Right ventricle myocardium superior (tissue), 1 donor: ENCODE measurements at regions not wholly inside any gene's neighbourhood (a gene's known extent, or its start where the extent isn't known, plus 50 kb on each side); places are given as distances from the start of the nearest gene placed in this dataset.
"Not testable (repeated sequence)": the region's sequence is repeated elsewhere in the genome, so short reads cannot be mapped to it uniquely, and the experiment has no call there.

Source experiments
- ATAC-seq: fragments of 200-7000 bp; cut with Tn5 transposase; one replicate; pipeline ENCODE4 v1.9.1; 2020; ENCODE audit warnings: mild to moderate bottlenecking; ENCODE audit not compliant: poor library complexity
- DNase-seq: peaks from one replicate; pipeline ENCODE4 v3.0.0-alpha.2; 2020
- intact Hi-C: fragments of 100-400 bp; cut with DNase I; formaldehyde crosslinking; loops from one replicate; pipeline ENCODE4 v1.11.2; 2022
- donor health status: DM: no; HTN: yes; CAD: no; lungs with severe emphysema.

DNA sequence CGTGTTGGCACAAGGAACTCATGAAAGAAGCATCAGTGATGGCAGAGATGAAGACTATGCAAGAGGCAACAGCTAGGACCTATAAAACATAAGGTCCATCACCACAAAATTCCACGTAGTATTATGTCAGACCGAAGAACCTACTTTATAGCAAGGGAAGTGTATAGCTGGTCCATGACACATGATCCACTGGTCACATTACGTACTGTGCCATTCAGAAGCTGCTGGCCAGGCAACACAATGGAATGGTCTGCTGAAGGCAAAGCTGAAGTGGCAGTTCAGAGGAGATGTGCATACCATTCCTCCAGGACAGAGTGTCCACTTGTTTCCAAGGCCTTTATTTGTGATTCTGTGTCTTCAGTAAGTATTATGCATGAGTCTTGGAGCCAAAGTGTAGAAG, 215.5 kb upstream of the UGT8 start:
- DNase-seq (no peak), ATAC-seq (no peak)
- intact Hi-C loops: loop anchor here (10.0 kb wide), 1 partner anchor 598 kb away; no protein-coding TSS in a partner anchor

DNA sequence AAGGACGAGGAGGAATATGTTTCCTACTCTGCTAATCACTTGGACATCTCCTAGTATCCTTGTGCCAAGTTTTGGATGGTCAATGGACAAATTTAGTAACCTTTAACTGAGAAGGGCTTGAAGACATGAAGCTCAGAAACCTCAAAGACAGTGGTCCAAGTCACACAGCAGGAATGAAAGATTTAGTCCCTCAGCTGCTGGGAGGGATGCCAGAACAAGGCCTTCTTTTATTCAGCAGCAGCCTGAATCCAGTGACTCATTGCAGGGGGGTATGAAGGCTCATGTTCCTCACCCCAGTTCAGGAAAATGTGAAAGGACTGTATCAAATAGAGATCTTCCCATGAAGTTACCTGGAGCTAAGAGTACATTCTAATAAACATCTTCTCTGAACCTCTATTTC, 214.9 kb upstream of the UGT8 start:
- no peak for ATAC-seq

DNA sequence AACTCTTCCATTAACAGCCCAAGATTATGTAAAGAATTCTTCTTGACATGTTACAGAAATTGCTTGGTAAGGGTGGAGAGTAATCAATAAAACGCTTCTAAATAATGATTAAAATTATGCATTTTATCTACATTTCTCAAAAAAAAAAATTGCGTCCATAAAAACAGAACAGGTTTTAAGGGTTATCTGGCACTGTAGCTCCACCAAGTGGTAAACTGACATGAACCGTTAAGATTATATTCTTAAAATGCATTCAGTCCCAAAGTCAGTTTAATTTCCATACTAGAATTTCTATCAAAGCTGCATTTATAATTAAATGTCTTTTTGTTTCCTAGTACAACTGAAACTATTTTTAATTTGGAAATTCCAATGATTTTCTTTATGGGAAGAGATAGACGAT, 214.0 kb upstream of the UGT8 start:
- DNase-seq: no peak

More for the DNA sequence above, 214.9 kb upstream of the UGT8 start:
- intact Hi-C loops: loop anchor here (10.0 kb wide), 1 partner anchor 599 kb away; no protein-coding TSS in a partner anchor
- DNase-seq: no peak

DNA sequence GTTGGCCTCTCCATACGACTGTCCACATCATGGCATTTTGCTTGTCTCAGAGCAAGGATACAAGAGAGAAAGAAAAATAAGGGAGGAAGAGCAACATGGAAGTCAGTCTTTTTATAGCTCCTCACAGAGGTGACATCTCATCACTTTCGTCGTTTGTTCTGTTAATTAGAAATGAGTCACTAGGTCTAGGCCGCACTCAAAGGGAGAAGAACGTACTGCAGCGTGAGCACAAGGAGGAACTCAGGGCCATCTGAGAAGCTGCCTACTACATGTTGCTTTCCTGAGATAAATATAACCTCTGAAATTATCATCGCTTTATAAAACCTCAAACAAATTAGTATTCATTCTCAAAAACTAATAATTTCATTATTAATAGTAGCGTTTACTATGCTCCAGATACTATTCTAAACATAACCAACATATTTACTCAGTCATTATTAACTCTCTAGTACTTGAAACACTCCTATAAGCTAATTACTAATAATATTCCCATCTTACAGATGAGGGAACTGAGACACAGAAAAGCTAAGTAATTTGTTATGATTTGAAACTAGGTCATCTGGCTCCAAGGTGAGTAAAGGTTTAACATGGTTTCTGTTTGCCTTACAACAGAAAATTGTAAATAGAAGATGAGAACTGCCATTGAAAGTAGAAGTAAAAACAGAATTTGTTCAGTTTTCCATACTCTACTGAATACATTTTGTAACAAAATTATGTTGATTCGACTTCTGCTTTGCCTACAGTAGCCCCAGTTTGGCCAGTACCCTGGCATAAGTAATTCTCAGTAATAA, 213.2 kb upstream of the UGT8 start:
- DNase-seq (no peak), ATAC-seq (no peak)
- intact Hi-C loops: loop anchor here (10.0 kb wide), 1 partner anchor 601 kb away; no protein-coding TSS in a partner anchor

More for the DNA sequence above, 214.0 kb upstream of the UGT8 start:
- intact Hi-C loops: loop anchor here (10.0 kb wide), 1 partner anchor 600 kb away; no protein-coding TSS in a partner anchor
- no peak for ATAC-seq

DNA sequence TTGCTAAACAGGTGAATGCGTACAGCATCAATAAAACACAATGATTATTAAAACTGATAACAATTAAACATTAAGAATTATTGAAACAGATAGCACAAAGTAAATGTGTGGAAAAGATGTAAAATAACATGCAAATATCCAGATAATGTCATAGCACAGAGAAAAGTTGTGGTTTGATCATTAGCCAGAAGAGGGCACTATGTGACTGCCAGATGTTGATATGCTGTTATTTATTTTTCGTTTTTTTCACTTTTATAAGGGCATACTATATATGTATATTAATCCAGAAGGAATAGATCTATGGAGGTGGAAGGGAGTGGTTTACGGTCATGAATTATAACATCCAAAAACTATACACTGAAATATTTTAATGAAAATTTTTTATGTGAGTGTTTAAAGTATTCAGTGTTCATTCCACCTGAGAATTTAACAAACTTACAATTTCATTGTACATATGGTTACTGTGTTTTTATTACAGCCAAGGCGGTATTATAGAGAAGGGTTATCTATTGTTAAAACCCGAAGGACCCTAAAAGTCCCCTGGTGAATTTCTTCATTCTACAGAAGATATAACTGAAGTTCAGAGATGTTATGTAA, 211.9 kb upstream of the UGT8 start:
- intact Hi-C loops: loop anchor here (2.0 to 10.0 kb wide), 2 partner anchors 272 to 602 kb away; no protein-coding TSS in a partner anchor
- ATAC-seq: no peak
- no peak for DNase-seq

DNA sequence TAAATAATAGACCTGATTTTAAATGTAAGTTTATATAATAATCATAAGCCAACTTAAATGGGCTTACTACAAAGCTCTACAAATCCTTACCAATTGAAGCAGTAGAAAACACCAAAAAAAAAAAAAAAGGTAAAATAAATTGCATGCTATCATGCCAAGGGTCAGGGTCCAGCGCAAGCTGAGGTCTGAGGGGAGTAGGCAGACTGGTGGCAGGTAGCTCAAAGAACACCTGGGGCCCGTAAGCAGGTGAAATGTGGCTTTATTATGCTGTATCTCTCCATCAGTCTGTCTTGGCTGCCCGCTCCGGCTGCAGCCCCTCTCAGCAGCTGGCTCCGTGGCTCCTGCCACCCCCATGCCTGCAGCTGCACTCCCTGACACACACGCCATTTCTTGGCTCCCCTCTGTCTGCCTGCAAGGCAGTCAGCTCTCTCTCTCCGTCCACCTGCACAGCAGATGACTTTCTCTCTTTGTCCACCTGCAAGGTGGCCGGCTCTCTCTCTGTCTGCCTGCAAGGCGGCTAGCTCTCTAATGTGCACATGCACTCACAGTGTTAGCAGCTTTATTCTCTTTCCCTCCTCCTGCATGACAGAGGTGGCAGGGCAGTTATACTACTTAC, 209.4 kb upstream of the UGT8 start:
- ATAC-seq (no peak), DNase-seq (no peak)
- intact Hi-C loops: loop anchor here (10.0 kb wide), 1 partner anchor 604 kb away; no protein-coding TSS in a partner anchor

DNA sequence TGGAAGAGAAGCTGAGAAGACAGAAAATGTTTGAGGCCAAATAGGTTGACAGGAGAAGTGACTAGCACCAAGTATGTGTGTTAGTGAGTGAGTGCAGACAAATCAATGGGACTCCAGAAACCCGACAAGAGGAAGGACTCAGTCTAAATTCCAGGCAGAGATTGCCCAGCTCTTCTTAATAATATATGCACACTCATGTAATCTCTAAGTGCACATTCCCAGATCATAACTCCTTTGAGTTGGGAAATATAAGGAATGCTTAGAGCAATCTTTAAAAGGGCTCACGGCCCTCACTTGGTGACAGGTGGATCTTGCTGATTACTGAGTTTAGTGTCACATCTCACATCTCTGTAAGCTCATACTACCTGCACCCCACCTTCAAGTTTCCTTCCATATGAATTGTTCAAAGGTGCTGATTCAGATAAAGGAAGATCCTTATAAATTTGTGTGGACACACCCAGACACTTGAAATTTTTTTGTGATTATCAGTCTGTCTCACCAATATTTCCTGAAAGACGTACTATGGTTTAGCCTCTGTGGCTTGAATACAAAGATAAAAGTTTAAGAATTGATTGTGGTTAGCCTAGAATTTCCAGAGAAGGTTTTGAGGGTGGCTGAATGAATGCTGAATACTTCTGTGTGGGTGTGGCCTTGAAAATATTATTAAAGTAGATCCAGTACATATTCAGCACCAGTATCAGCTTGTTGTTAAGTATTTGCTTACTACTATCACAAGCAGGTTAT, 205.1 kb upstream of the UGT8 start:
- ATAC-seq (no peak), DNase-seq (no peak)
- intact Hi-C loops: no loop called here

DNA sequence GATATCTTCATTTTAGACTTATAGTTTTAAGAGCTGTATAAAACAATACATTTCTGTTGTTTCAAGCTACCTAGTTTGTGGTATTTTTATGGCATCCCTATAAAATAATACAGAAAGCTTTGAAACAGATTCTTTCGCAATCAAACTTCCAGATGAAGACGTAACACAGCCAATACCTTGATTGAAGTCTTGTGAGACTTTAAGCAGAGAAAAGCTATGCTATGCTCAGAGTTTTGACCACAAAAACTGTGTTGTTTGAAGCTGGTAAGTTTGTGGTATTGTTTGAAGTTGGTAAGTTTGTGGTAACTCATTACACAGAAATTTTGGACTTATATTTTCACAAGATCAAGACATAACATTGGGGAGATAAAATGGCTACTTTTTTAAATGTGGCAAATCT, 201.8 kb upstream of the UGT8 start:
- ATAC-seq (no peak), DNase-seq (no peak)
- intact Hi-C loops: no loop called here

DNA sequence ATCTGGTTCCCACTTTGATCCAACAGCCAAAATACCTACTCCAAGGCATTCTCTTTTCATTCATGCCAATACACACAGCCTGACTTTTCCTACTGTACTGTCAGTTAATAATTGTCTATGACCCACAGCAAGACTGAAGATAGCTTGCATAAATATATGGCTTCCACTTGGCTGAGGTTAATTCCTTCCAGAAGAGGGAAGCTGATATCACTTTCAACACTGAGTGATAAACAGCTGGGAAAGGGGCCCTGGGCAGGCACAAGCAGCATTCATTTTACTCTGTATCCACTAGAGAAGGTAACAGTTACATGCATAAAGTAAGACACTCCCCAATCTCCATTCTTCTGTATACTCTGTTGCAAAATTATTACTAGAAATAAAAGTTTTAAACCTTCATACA, 200.2 kb upstream of the UGT8 start:
- DNase-seq (no peak), ATAC-seq (no peak)
- intact Hi-C loops: no loop called here

DNA sequence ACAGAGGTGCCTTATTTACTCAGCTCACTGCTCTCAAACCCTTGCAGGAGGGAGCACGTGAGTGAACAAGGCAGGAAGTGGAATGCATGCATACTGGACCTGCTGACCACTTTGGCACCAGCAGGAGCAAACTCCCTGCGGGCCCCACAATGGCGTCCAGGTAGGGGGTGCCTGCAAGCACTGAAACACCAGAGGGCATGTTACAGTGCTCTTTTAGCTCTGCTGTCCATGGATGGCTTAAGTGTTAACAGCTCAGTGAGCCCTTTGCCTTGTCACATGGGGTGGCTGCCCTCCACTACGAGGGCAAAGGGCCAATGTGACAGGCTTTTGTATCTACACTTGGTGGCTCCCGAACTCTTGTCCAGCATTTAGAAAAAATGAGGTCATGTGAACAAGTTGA, 199.5 kb upstream of the UGT8 start:
- ATAC-seq (no peak), DNase-seq (no peak)
- intact Hi-C loops: no loop called here

DNA sequence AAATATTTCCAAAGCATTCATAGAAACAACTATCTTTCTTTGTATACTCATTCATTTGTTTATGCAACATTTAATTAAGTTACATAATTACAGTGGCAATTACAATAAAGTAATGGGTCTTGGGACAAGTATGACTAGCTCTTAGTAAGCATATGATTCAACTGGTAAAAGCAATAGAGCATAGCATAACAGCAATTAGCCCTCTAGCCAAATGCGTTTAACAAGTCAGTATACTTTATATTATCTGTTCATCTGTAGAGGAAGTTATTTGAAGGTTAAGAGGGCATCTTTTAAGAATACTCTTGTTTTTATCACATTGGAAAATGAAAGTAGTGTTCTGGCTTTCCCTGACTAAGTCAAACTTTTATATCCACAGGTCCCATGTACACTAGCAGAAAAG, 198.1 kb upstream of the UGT8 start:
- intact Hi-C loops: no loop called here
- ATAC-seq: no peak
- DNase-seq: no peak

DNA sequence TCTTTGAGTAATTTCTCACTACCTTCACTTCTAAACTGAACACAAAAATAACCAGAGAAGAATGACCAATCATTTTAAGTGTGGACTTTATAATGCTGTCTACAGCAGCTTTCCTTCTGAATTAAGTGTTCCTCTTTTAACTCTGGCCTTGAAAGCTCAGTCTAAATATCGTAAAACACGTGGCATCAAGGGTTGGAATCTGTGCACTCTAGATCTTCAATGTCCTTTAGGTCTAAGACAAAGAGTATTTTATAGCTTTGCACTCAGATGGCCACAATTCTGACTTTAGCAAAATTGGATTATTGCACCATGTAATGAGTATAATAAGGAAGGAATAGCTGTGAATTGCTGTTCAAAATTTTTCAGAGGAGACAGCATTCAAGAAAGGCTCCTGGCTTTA, 197.1 kb upstream of the UGT8 start:
- intact Hi-C loops: no loop called here
- DNase-seq (no peak), ATAC-seq (no peak)

DNA sequence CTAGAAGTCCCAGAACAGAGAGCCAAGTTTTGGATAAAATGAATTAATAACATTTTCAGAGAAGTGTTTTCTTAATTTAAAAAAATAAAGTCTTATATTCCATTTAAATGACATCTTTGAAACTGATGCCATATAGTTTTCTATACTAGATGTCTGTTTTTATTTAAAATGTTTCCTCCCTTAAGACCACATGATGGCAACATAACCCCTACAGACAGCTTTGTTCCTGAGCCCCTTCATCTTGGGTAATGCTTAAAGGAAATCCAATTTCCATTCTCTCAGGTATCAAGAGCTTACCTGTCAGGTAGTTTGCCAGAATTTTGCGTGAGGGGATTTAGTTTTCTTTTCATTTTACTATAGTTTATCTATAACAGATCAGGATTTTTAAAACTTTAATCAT, 181.4 kb upstream of the UGT8 start:
- intact Hi-C loops: no loop called here
- DNase-seq (no peak), ATAC-seq (no peak)

DNA sequence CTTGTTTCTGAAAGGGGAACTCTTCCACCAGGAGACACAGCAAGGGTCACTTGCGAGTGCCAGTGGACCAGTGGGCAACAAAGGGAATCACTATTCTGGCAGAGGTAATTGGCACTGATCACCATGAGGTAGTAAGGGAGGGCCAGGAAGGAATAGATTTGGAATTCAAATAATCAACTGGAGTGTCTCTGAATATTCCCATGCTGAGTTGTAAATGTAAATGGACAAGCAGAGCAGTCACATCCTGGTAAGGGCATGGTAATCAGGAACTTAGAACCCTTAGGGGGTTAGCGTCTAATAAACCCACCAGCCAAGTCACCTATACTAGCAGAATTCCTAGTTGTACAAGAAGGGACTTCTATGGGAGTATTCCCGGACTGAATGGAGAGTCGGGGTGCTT, 178.5 kb upstream of the UGT8 start:
- ATAC-seq (no peak), DNase-seq (no peak)
- intact Hi-C loops: no loop called here

DNA sequence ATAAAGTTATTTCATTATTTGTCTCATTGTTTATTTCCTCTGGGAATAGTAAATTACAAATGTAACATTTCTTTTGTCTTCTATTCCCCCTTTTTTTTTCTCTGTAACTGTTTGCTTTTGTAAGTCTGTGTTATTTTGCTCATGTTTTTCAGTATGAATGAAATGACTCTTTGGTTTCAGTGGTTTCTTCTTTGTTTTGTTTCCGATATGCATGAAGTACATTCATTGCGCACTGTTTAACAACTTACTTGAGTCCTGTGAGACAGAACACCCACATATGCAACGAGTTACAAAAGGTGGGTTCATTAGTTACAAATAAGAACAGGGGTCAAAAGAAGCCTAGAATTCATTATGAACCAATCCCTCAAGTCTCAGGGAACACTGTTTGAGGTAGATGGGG, 175.0 kb upstream of the UGT8 start:
- ATAC-seq (no peak), DNase-seq (no peak)
- intact Hi-C loops: no loop called here

DNA sequence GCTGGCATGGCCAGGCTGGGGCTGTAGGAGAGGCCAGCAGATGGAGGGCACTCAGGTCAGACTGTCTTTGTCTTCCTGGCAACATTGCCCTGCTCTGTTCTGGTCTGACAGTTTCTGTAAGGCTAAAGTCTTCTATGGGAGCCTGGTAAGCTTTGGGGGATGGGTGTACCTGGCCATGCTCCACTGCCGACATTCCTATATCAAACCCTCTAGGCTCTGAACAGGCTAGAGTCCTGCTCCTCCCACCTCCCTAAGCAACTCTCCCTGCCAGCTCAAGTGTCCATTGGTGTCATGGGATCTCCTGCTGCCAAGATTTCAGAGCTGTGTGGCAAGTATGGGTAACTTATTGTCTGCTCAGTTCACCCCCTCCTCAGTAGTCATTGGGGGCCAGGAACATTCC, 163.5 kb upstream of the UGT8 start:
- no peak for ATAC-seq
- intact Hi-C loops: no loop called here

DNA sequence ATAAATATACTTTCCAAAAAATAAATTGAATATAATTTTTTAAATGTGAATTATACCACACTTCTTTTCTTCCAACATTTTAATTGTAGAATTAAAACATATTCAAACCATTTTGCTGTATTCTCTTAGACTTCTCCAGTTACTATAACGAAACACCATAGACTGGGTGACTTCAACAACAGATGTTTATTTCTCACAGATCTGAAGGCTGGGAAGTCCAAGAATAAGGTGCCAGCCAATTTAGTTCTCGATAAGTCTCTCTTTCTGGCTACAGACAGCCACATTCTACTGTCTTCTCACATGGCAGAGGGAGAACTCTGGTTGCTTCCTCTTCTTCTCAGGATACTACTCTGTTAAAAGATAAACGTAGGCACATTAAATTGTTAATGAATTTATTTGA, 155.8 kb upstream of the UGT8 start:
- DNase-seq: no peak
- ATAC-seq: no peak
- intact Hi-C loops: no loop called here

More for the DNA sequence above, 163.5 kb upstream of the UGT8 start:
- no peak for DNase-seq

DNA sequence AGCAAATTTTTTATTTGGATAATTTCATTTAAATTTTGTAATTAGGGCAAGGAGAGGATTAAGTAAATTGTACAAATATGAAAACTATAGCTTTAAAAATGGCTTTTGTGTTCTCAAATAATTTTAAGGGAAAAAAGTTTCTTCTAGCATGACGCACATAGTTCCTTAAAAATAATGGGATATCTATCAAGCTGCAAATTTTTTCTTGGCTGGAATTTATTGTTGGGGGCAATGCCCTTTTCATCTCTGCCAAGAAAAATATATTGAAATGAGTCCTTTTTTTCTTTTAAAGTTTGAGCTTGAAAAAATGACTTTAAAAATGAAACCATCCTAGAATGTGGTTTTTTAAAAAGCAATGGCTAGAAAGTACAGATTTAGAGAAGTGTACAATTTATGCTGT, 154.4 kb upstream of the UGT8 start:
- DNase-seq (no peak), ATAC-seq (no peak)

DNA sequence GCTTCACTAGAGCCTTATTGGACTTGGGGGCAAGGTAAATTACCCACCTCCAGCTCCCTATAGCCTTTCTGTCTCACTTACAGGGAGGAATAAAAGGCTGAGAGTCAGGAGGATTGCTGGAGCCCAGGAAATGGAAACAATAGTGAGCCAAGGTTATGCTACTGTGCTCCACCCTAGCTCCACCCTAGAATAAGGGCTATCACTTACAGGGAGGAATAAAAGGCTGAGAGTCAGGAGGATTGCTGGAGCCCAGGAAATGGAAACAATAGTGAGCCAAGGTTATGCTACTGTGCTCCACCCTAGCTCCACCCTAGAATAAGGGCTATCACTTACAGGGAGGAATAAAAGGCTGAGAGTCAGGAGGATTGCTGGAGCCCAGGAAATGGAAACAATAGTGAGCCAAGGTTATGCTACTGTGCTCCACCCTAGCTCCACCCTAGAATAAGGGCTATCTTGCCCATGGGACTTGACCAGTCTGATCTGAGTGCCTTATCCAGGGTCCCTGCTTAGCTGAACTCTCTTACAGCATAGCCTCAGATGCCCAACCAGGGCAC, 150.6 kb upstream of the UGT8 start:
- ATAC-seq, intact Hi-C loops, DNase-seq: not testable (repeated sequence)

More for the DNA sequence above, 154.4 kb upstream of the UGT8 start:
- intact Hi-C loops: no loop called here
